Mucosa of gallbladder (tissue), 1 donor: ENCODE measurements at regions not wholly inside any gene's neighbourhood (a gene's known extent, or its start where the extent isn't known, plus 50 kb on each side); places are given as distances from the start of the nearest gene placed in this dataset.
"Not testable (repeated sequence)": the region's sequence is repeated elsewhere in the genome, so short reads cannot be mapped to it uniquely, and the experiment has no call there.

ENCODE experiments used
- DNase-seq: peaks from one replicate; pipeline ENCODE4 v3.0.0-alpha.2; 2020; ENCODE audit warnings: low spot score
- donor health status: DM: no; HTN: no; CAD: no.

- DNase-seq, result no peak
Observed at GRCh38 chr4:58063404-58064160, 953.4 kb upstream of the IGFBP7 start.

- DNase-seq, result no peak
Observed at GRCh38 chr4:58061967-58062366, 951.8 kb upstream of the IGFBP7 start.

GRCh38 chr4:58050439-58050838 is 940.3 kb upstream of the IGFBP7 start:
- no peak for DNase-seq

GRCh38 chr4:58048491-58048890 is 938.3 kb upstream of the IGFBP7 start:
- no peak for DNase-seq

GRCh38 chr4:58042176-58042575 is 932.0 kb upstream of the IGFBP7 start:
- no peak for DNase-seq

GRCh38 chr4:57993944-57994343 is 883.8 kb upstream of the IGFBP7 start:
- DNase-seq, result no peak

GRCh38 chr4:57989430-57989829 is 879.2 kb upstream of the IGFBP7 start:
- no peak for DNase-seq

- no peak for DNase-seq
Observed at GRCh38 chr4:57985161-57985560, 875.0 kb upstream of the IGFBP7 start.

GRCh38 chr4:57981123-57981522 is 870.9 kb upstream of the IGFBP7 start:
- no peak for DNase-seq

- no peak for DNase-seq
Observed at GRCh38 chr4:57974821-57975220, 864.6 kb upstream of the IGFBP7 start.

- no peak for DNase-seq
Observed at GRCh38 chr4:57973819-57974218, 863.6 kb upstream of the IGFBP7 start.

- DNase-seq, result no peak
Observed at GRCh38 chr4:57971261-57971660, 861.1 kb upstream of the IGFBP7 start.

- no peak for DNase-seq
Observed at GRCh38 chr4:57966987-57967760, 857.0 kb upstream of the IGFBP7 start.

GRCh38 chr4:57965431-57965830 is 855.2 kb upstream of the IGFBP7 start:
- not testable (repeated sequence) for DNase-seq

- no peak for DNase-seq
Observed at GRCh38 chr4:57945298-57945697, 835.1 kb upstream of the IGFBP7 start.

- DNase-seq, result no peak
Observed at GRCh38 chr4:57943682-57944081, 833.5 kb upstream of the IGFBP7 start.

- not testable (repeated sequence) for DNase-seq
Observed at GRCh38 chr4:57937326-57937725, 827.1 kb upstream of the IGFBP7 start.

- DNase-seq, result no peak
Observed at GRCh38 chr4:57926311-57926710, 816.1 kb upstream of the IGFBP7 start.

GRCh38 chr4:57924951-57925350 is 814.8 kb upstream of the IGFBP7 start:
- no peak for DNase-seq

- no peak for DNase-seq
Observed at GRCh38 chr4:57916479-57916878, 806.3 kb upstream of the IGFBP7 start.

- DNase-seq, result no peak
Observed at GRCh38 chr4:57911203-57911602, 801.0 kb upstream of the IGFBP7 start.

GRCh38 chr4:57910151-57910550 is 800.0 kb upstream of the IGFBP7 start:
- no peak for DNase-seq

- DNase-seq, result no peak
Observed at GRCh38 chr4:57905965-57906364, 795.8 kb upstream of the IGFBP7 start.
